GM12875 (cell line): ENCODE measurements at regions not wholly inside any gene's neighbourhood (a gene's known extent, or its start where the extent isn't known, plus 50 kb on each side); places are given as distances from the start of the nearest gene placed in this dataset.

Experiments
- H3K4me3 ChIP-seq: one replicate; pipeline ENCODE4 v1.5.1; 2011; ENCODE audit warnings: low read depth, low read length, control low read depth
- CTCF ChIP-seq: IDR thresholded peaks from 2 replicates; pipeline ENCODE4 v1.5.1; 2011; ENCODE audit warnings: low read depth, mild to moderate bottlenecking, control low read depth, inconsistent platforms, low read length, moderate library complexity, borderline replicate concordance; ENCODE audit not compliant: insufficient read depth

- no peak overlapping the region for H3K4me3 ChIP-seq
- no peak for TF ChIP-seq CTCF
Measured at GRCh38 chr16:54862529-54862928, 68.1 kb upstream of the IRX5 start.

- H3K4me3 ChIP-seq: no peak overlapping the region
- TF ChIP-seq CTCF: no peak
Measured at GRCh38 chr16:54856871-54857270, 73.8 kb upstream of the IRX5 start.

GRCh38 chr16:54847609-54848008 lies 83.1 kb upstream of the IRX5 start:
- no peak overlapping the region for H3K4me3 ChIP-seq
- TF ChIP-seq CTCF: no peak

- TF ChIP-seq CTCF: no peak
Measured at GRCh38 chr16:54847207-54847606, 83.5 kb upstream of the IRX5 start.

GRCh38 chr16:54846766-54847165 lies 83.9 kb upstream of the IRX5 start:
- no peak overlapping the region for H3K4me3 ChIP-seq
- no peak for TF ChIP-seq CTCF

More at GRCh38 chr16:54847207-54847606, 83.5 kb upstream of the IRX5 start:
- H3K4me3 ChIP-seq: no peak overlapping the region

- no peak overlapping the region for H3K4me3 ChIP-seq
- no peak for TF ChIP-seq CTCF
Measured at GRCh38 chr16:54843424-54843750, 87.3 kb upstream of the IRX5 start.

- no peak overlapping the region for H3K4me3 ChIP-seq
- no peak for TF ChIP-seq CTCF
Measured at GRCh38 chr16:54842743-54843423, 87.8 kb upstream of the IRX5 start.
